GM23248 (cell line): ENCODE measurements at regions not wholly inside any gene's neighbourhood (a gene's known extent, or its start where the extent isn't known, plus 50 kb on each side); places are given as distances from the start of the nearest gene placed in this dataset.

Source experiments
- DNase-seq: peaks from one replicate; pipeline ENCODE4 v3.0.0-alpha.2; 2015
- H2AFZ ChIP-seq: fragments of 200-600 bp; sonication (generic); 2 replicates; pipeline ENCODE4 v1.6.1; 2016; ENCODE audit warnings: antibody characterized with exemption
- H3F3A ChIP-seq: fragments of 200-600 bp; sonication (generic); 2 replicates; pipeline ENCODE4 v1.6.1; 2016; ENCODE audit warnings: mild to moderate bottlenecking, antibody characterized with exemption, mixed run types; ENCODE audit not compliant: insufficient read depth
- H3K27ac ChIP-seq: fragments of 200-600 bp; sonication (generic); 2 replicates; pipeline ENCODE4 v1.5.1; 2016; ENCODE audit warnings: mild to moderate bottlenecking
- H3K27me3 ChIP-seq: fragments of 200-600 bp; sonication (generic); replicated peaks from 2 replicates; pipeline ENCODE4 v1.6.1; 2016; ENCODE audit warnings: mild to moderate bottlenecking; ENCODE audit not compliant: insufficient read depth
- H3K36me3 ChIP-seq: fragments of 200-600 bp; sonication (generic); 2 replicates; pipeline ENCODE4 v1.6.1; 2016; ENCODE audit warnings: low read depth, mild to moderate bottlenecking
- H3K4me1 ChIP-seq: fragments of 200-600 bp; sonication (generic); 2 replicates; pipeline ENCODE4 v1.6.1; 2016; ENCODE audit warnings: mild to moderate bottlenecking; ENCODE audit not compliant: insufficient read depth
- H3K4me2 ChIP-seq: fragments of 200-600 bp; sonication (generic); one replicate; pipeline ENCODE4 v1.6.1; 2016; ENCODE audit warnings: mild to moderate bottlenecking; ENCODE audit not compliant: unreplicated experiment
- H3K4me3 ChIP-seq: fragments of 200-600 bp; sonication (generic); 2 replicates; pipeline ENCODE4 v1.5.1; 2016; ENCODE audit warnings: mild to moderate bottlenecking
- H3K79me2 ChIP-seq: fragments of 200-600 bp; sonication (generic); 2 replicates; pipeline ENCODE4 v1.6.1; 2016; ENCODE audit warnings: mild to moderate bottlenecking; ENCODE audit not compliant: insufficient read depth
- H3K9ac ChIP-seq: fragments of 200-600 bp; sonication (generic); 2 replicates; pipeline ENCODE4 v1.6.1; 2016; ENCODE audit warnings: mild to moderate bottlenecking
- H3K9me2 ChIP-seq: fragments of 200-600 bp; sonication (generic); 2 replicates; pipeline ENCODE4 v1.6.1; 2016; ENCODE audit warnings: mixed run types, mild to moderate bottlenecking, moderate library complexity; ENCODE audit not compliant: insufficient read depth
- H3K9me3 ChIP-seq: fragments of 200-600 bp; sonication (generic); one replicate; pipeline ENCODE4 v1.6.1; 2017; ENCODE audit warnings: low read depth
- H4K20me1 ChIP-seq: fragments of 200-600 bp; sonication (generic); 2 replicates; pipeline ENCODE4 v1.6.0; 2016; ENCODE audit not compliant: insufficient read depth
- EZH2 ChIP-seq: fragments of 200-600 bp; sonication (generic); IDR thresholded peaks from 2 replicates; pipeline ENCODE4 v1.6.1; 2018; ENCODE audit warnings: antibody characterized with exemption, mild to moderate bottlenecking; ENCODE audit not compliant: insufficient read depth, poor library complexity, severe bottlenecking
- EZH2phosphoT487 ChIP-seq: fragments of 200-600 bp; sonication (generic); IDR thresholded peaks from 2 replicates; pipeline ENCODE4 v1.6.1; 2018; ENCODE audit warnings: antibody characterized with exemption, moderate library complexity, mild to moderate bottlenecking, low read depth; ENCODE audit not compliant: insufficient read depth
- WGBS, 2 experiments: methylation state at CpG; one replicate each; pipeline ENCODE4 v1.1.6; 2015 to 2017; ENCODE audit warnings: low lambda C conversion rate in 2 of 2, low coverage in 1 of 2; ENCODE audit errors: missing lambda C conversion rate in 2 of 2; 5-methylcytosine and 5-hydroxymethylcytosine counted together
- in situ Hi-C: fragments of 300-500 bp; cut with MboI; formaldehyde crosslinking; loops from 2 replicates; pipeline ENCODE4 v1.15.0; 2020

- 80 to 84% methylated on average over 2 of the region's 2 CpGs for WGBS, 2 experiments
- in situ Hi-C loops = no loop called here
Observed at GRCh38 chr10:32175629-32176028, 119.4 kb upstream of the KIF5B start.

GRCh38 chr10:32174349-32174893, 118.2 kb upstream of the KIF5B start:
- in situ Hi-C loops = no loop called here

More at GRCh38 chr10:32175629-32176028, 119.4 kb upstream of the KIF5B start:
- Histone ChIP-seq H3K27ac (no peak overlapping the region), H3K4me2 (no peak overlapping the region), H3K9me3 (no peaks in the 10 kb centered on the region), H2AFZ (no peak overlapping the region), H3F3A (no peaks in the 10 kb centered on the region), H3K27me3 (no peaks in the 10 kb centered on the region), H3K9ac (no peak overlapping the region), H3K9me2 (no peaks in the 10 kb centered on the region), H3K4me1 (no peaks in the 10 kb centered on the region), H4K20me1 (no peaks in the 10 kb centered on the region), H3K4me3 (no peak overlapping the region), H3K79me2 (no peaks in the 10 kb centered on the region), H3K36me3 (no peaks in the 10 kb centered on the region)
- no peak for TF ChIP-seq EZH2
- no peak for TF ChIP-seq EZH2phosphoT487
- no peak for DNase-seq

GRCh38 chr10:32171204-32171603, 115.0 kb upstream of the KIF5B start:
- Histone ChIP-seq H3F3A (no peaks in the 10 kb centered on the region), H3K9me3 (no peaks in the 10 kb centered on the region), H3K4me3 (no peak overlapping the region), H3K27ac (no peak overlapping the region), H3K36me3 (no peaks in the 10 kb centered on the region), H4K20me1 (no peaks in the 10 kb centered on the region), H3K4me1 (no peaks in the 10 kb centered on the region), H2AFZ (no peak overlapping the region), H3K79me2 (no peaks in the 10 kb centered on the region), H3K9ac (no peak overlapping the region), H3K4me2 (no peak overlapping the region), H3K9me2 (no peaks in the 10 kb centered on the region), H3K27me3 (no peaks in the 10 kb centered on the region)
- 66 to 72% methylated on average over 3 of the region's 3 CpGs for WGBS, 2 experiments
- TF ChIP-seq EZH2 = no peak
- TF ChIP-seq EZH2phosphoT487 = no peak
- DNase-seq = no peak
- in situ Hi-C loops = no loop called here

More at GRCh38 chr10:32174349-32174893, 118.2 kb upstream of the KIF5B start:
- Histone ChIP-seq H3K4me1 (no peaks in the 10 kb centered on the region), H3F3A (no peaks in the 10 kb centered on the region), H3K9me3 (no peaks in the 10 kb centered on the region), H3K4me3 (no peak overlapping the region), H3K9me2 (no peaks in the 10 kb centered on the region), H3K27me3 (no peaks in the 10 kb centered on the region), H4K20me1 (no peaks in the 10 kb centered on the region), H2AFZ (no peak overlapping the region), H3K27ac (no peak overlapping the region), H3K36me3 (no peaks in the 10 kb centered on the region), H3K79me2 (no peaks in the 10 kb centered on the region), H3K9ac (no peak overlapping the region), H3K4me2 (no peak overlapping the region)
- whole genome bisulfite sequencing, 2 experiments = 83% methylated on average over 3 of the region's 3 CpGs
- DNase-seq = no peak
- no peak for TF ChIP-seq EZH2phosphoT487
- no peak for TF ChIP-seq EZH2

GRCh38 chr10:32169556-32169955, 113.3 kb upstream of the KIF5B start:
- in situ Hi-C loops = no loop called here
- no peaks in the 10 kb centered on the region for H3K4me1 ChIP-seq
- H3K9me3 ChIP-seq = no peaks in the 10 kb centered on the region
- H3K4me3 ChIP-seq = no peak overlapping the region
- H3K4me2 ChIP-seq = peak overlapping the region; percentile 51
- DNase-seq = peak; percentile 29
- WGBS, 2 experiments = 14 to 22% methylated on average over 5 of the region's 5 CpGs
- no peaks in the 10 kb centered on the region for H3K36me3 ChIP-seq
- H2AFZ ChIP-seq = peak overlapping the region; percentile 28; the same call in 1 of the 2 replicates
- H3K9ac ChIP-seq = no peak overlapping the region
- no peaks in the 10 kb centered on the region for H3K79me2 ChIP-seq
- no peaks in the 10 kb centered on the region for H3F3A ChIP-seq
- H3K27me3 ChIP-seq = no peaks in the 10 kb centered on the region
- H3K9me2 ChIP-seq = no peaks in the 10 kb centered on the region
- no peaks in the 10 kb centered on the region for H4K20me1 ChIP-seq
- TF ChIP-seq EZH2phosphoT487 (no peak), EZH2 (no peak)
- no peak overlapping the region for H3K27ac ChIP-seq

- WGBS, 2 experiments = 80 to 83% methylated on average over 5 of the region's 5 CpGs
- H3K4me1 ChIP-seq = peaks cover 11% of the 10 kb centered on the region
- no peak overlapping the region for H3K27ac ChIP-seq
- no peak overlapping the region for H3K4me3 ChIP-seq
- H3K9me3 ChIP-seq = no peaks in the 10 kb centered on the region
- in situ Hi-C loops = no loop called here
- H3K9me2 ChIP-seq = no peaks in the 10 kb centered on the region
- H4K20me1 ChIP-seq = no peaks in the 10 kb centered on the region
- H3F3A ChIP-seq = no peaks in the 10 kb centered on the region
- no peak overlapping the region for H3K4me2 ChIP-seq
- no peak overlapping the region for H2AFZ ChIP-seq
- no peaks in the 10 kb centered on the region for H3K36me3 ChIP-seq
- H3K27me3 ChIP-seq = no peaks in the 10 kb centered on the region
- no peak for DNase-seq
- H3K79me2 ChIP-seq = no peaks in the 10 kb centered on the region
- no peak overlapping the region for H3K9ac ChIP-seq
- TF ChIP-seq EZH2 (no peak), EZH2phosphoT487 (no peak)
Observed at GRCh38 chr10:32167450-32167849, 111.2 kb upstream of the KIF5B start.
